ENCODE measurements at regions not wholly inside any gene's neighbourhood (a gene's known extent, or its start where the extent isn't known, plus 50 kb on each side); places are given as distances from the start of the nearest gene placed in this dataset.
"Not testable (repeated sequence)": the region's sequence is repeated elsewhere in the genome, so short reads cannot be mapped to it uniquely, and the experiment has no call there.

GRCh38 chrX:130467936-130468335 lies 66.1 kb downstream of the RBMX2 start:
- Histone ChIP-seq H3K36me3 (ENCODE audit: control insufficient read depth, insufficient read depth, low read length) (no peaks in the 10 kb centered on the region), H3K9ac (ENCODE audit: low read length) (no peak overlapping the region), H3K4me3 (ENCODE audit: low read depth, low read length) (no peak overlapping the region), H3K4me1 (ENCODE audit: control insufficient read depth, insufficient read depth, low read length) (no peaks in the 10 kb centered on the region), H3K27me3 (ENCODE audit: control insufficient read depth, insufficient read depth, low read length) (peaks cover 21% of the 10 kb centered on the region; the same call in 1 of the 2 replicates), H3K9me3 (ENCODE audit: control insufficient read depth, insufficient read depth, low read depth, low read length) (no peaks in the 10 kb centered on the region), H3K27ac (ENCODE audit: low read depth, low read length) (no peak overlapping the region)

- H3K4me1 ChIP-seq (ENCODE audit: control insufficient read depth, insufficient read depth, low read length) = no peaks in the 10 kb centered on the region
- no peaks in the 10 kb centered on the region for H3K9me3 ChIP-seq (ENCODE audit: control insufficient read depth, insufficient read depth, low read depth, low read length)
- no peak overlapping the region for H3K9ac ChIP-seq (ENCODE audit: low read length)
- H3K4me3 ChIP-seq (ENCODE audit: low read depth, low read length) = no peak overlapping the region
- no peaks in the 10 kb centered on the region for H3K36me3 ChIP-seq (ENCODE audit: control insufficient read depth, insufficient read depth, low read length)
- peaks cover 21% of the 10 kb centered on the region; the same call in 1 of the 2 replicates for H3K27me3 ChIP-seq (ENCODE audit: control insufficient read depth, insufficient read depth, low read length)
- no peak overlapping the region for H3K27ac ChIP-seq (ENCODE audit: low read depth, low read length)
These were observed 66.7 kb downstream of the RBMX2 start for GRCh38 chrX:130468395-130468923.

DNA sequence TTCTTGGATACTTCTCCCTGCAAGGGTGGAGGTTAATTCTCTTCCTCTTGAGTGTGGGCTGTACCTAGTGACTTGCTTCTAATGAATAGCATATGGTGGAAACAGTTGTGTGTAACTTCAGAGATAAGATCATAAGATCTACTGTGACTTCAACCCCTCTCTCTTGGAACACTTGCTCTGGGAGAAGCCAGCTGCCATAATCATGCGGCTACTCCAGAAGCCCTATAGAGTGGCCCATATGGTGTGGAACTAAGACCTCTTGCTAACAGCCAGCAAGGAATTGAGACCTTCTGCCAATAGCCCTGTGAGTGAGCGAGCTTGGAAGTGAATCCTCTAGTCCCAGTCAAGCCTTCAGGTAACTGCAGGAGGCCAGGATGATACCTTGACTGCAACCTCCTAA lies 81.1 kb downstream of the RBMX2 start:
- Histone ChIP-seq H3K4me3 (ENCODE audit: low read depth, low read length) (no peak overlapping the region), H3K9me3 (ENCODE audit: control insufficient read depth, insufficient read depth, low read depth, low read length) (no peaks in the 10 kb centered on the region), H3K27ac (ENCODE audit: low read depth, low read length) (no peak overlapping the region), H3K4me1 (ENCODE audit: control insufficient read depth, insufficient read depth, low read length) (no peaks in the 10 kb centered on the region), H3K9ac (ENCODE audit: low read length) (no peak overlapping the region), H3K27me3 (ENCODE audit: control insufficient read depth, insufficient read depth, low read length) (no peaks in the 10 kb centered on the region; the same call in 1 of the 2 replicates), H3K36me3 (ENCODE audit: control insufficient read depth, insufficient read depth, low read length) (no peaks in the 10 kb centered on the region)

DNA sequence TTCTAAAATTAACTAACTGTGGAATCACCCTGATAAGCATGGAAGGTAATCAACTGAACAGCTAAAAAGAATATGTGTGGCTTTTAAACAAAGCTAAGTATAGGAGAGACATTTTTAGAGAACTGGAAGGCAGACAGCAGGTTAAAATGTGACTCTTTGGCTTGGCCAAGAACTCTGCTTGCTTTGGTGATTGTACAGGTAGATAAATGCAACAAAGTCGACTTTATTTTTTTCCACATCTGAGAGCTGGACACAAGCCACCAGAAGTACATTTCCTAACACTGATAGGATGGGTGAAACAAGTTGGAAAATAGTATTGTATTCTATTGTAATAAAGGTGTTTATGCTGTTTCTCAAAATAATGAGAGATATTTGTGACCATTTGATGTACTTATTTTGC lies 84.1 kb downstream of the RBMX2 start:
- H3K27me3 ChIP-seq (ENCODE audit: control insufficient read depth, insufficient read depth, low read length) = peaks cover 10% of the 10 kb centered on the region; the same call in 1 of the 2 replicates

GRCh38 chrX:130495502-130495901 lies 93.7 kb downstream of the RBMX2 start:
- H3K4me3 ChIP-seq (ENCODE audit: low read depth, low read length); H3K36me3 ChIP-seq (ENCODE audit: control insufficient read depth, insufficient read depth, low read length); H3K9ac ChIP-seq (ENCODE audit: low read length); H3K4me1 ChIP-seq (ENCODE audit: control insufficient read depth, insufficient read depth, low read length); H3K27ac ChIP-seq (ENCODE audit: low read depth, low read length); H3K9me3 ChIP-seq (ENCODE audit: control insufficient read depth, insufficient read depth, low read depth, low read length): not testable (repeated sequence)
- H3K27me3 ChIP-seq (ENCODE audit: control insufficient read depth, insufficient read depth, low read length) = peaks cover 13% of the 10 kb centered on the region; the same call in 1 of the 2 replicates

More for the DNA sequence above, 84.1 kb downstream of the RBMX2 start:
- Histone ChIP-seq H3K9me3 (ENCODE audit: control insufficient read depth, insufficient read depth, low read depth, low read length) (no peaks in the 10 kb centered on the region), H3K9ac (ENCODE audit: low read length) (no peak overlapping the region), H3K4me3 (ENCODE audit: low read depth, low read length) (no peak overlapping the region), H3K27ac (ENCODE audit: low read depth, low read length) (no peak overlapping the region), H3K4me1 (ENCODE audit: control insufficient read depth, insufficient read depth, low read length) (no peaks in the 10 kb centered on the region), H3K36me3 (ENCODE audit: control insufficient read depth, insufficient read depth, low read length) (no peaks in the 10 kb centered on the region)

GRCh38 chrX:130497531-130497930 lies 95.7 kb downstream of the RBMX2 start:
- Histone ChIP-seq H3K27ac (ENCODE audit: low read depth, low read length) (no peak overlapping the region), H3K4me3 (ENCODE audit: low read depth, low read length) (no peak overlapping the region), H3K4me1 (ENCODE audit: control insufficient read depth, insufficient read depth, low read length) (no peaks in the 10 kb centered on the region), H3K9me3 (ENCODE audit: control insufficient read depth, insufficient read depth, low read depth, low read length) (no peaks in the 10 kb centered on the region), H3K27me3 (ENCODE audit: control insufficient read depth, insufficient read depth, low read length) (peaks cover 8% of the 10 kb centered on the region), H3K9ac (ENCODE audit: low read length) (no peak overlapping the region), H3K36me3 (ENCODE audit: control insufficient read depth, insufficient read depth, low read length) (no peaks in the 10 kb centered on the region)

DNA sequence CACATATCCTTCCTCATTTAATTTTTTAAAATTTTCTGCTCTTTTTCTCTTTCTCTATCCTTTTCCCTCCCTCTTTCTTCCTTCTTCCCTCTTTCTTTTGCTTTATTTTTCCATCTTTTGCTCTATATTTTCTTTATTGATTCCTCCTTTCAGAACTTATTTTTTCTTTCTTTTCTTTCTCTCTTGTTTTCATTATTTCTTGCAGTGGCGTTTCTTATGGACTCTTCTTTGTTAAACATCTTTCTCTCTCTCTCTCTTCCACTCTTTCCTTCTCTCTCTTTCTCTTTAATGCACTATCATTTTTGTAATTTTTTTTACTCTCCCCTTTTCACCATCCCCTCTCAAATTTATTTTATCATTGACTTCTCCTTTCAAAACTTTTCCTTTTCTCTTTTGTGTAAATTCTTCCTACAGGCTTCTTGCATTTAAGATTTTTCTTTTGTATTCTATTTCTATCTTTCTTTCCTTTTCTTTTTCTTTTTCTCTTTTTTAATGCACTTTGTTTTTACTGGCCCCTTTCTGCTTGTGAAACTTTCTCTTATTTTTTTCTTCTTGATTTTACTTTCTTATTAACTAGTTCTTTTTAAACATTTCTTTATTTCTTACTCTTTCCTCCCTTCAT lies 97.0 kb downstream of the RBMX2 start:
- Histone ChIP-seq H3K9ac (ENCODE audit: low read length) (no peak overlapping the region), H3K4me3 (ENCODE audit: low read depth, low read length) (no peak overlapping the region), H3K9me3 (ENCODE audit: control insufficient read depth, insufficient read depth, low read depth, low read length) (no peaks in the 10 kb centered on the region), H3K4me1 (ENCODE audit: control insufficient read depth, insufficient read depth, low read length) (no peaks in the 10 kb centered on the region), H3K27ac (ENCODE audit: low read depth, low read length) (no peak overlapping the region), H3K36me3 (ENCODE audit: control insufficient read depth, insufficient read depth, low read length) (no peaks in the 10 kb centered on the region), H3K27me3 (ENCODE audit: control insufficient read depth, insufficient read depth, low read length) (peaks cover 5% of the 10 kb centered on the region)

GRCh38 chrX:130502016-130502570 lies 100.3 kb downstream of the RBMX2 start:
- Histone ChIP-seq H3K4me1 (ENCODE audit: control insufficient read depth, insufficient read depth, low read length) (no peaks in the 10 kb centered on the region), H3K36me3 (ENCODE audit: control insufficient read depth, insufficient read depth, low read length) (no peaks in the 10 kb centered on the region), H3K4me3 (ENCODE audit: low read depth, low read length) (no peak overlapping the region), H3K27ac (ENCODE audit: low read depth, low read length) (no peak overlapping the region), H3K27me3 (ENCODE audit: control insufficient read depth, insufficient read depth, low read length) (peaks cover 9% of the 10 kb centered on the region), H3K9me3 (ENCODE audit: control insufficient read depth, insufficient read depth, low read depth, low read length) (no peaks in the 10 kb centered on the region), H3K9ac (ENCODE audit: low read length) (no peak overlapping the region)

GRCh38 chrX:130504019-130504418 lies 102.2 kb downstream of the RBMX2 start:
- H3K9ac ChIP-seq (ENCODE audit: low read length) = no peak overlapping the region
- peaks cover 9% of the 10 kb centered on the region for H3K27me3 ChIP-seq (ENCODE audit: control insufficient read depth, insufficient read depth, low read length)
- no peak overlapping the region for H3K4me3 ChIP-seq (ENCODE audit: low read depth, low read length)

DNA sequence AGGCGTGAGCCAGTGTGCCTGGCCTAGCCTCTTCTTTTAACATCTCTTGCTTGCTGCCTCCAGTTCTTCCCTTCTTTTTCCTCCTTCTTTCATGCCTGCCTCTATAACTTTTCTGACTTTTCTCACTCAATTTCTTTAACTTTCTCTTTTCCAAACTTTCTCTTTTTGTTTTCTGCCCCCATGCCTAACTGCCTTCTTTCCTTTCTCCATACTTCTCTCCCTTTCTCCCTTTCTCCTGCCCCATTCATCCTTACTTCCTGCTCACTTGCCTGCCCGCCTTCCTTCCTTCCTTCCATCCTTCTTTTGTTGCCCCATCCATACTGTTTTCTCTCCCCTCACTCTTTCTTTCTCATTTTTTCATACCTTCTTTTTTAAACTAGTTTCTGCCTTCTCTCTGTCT lies 105.2 kb downstream of the RBMX2 start:
- H3K9ac ChIP-seq (ENCODE audit: low read length) = no peak overlapping the region
- H3K27me3 ChIP-seq (ENCODE audit: control insufficient read depth, insufficient read depth, low read length) = peaks cover 4% of the 10 kb centered on the region
- no peaks in the 10 kb centered on the region for H3K9me3 ChIP-seq (ENCODE audit: control insufficient read depth, insufficient read depth, low read depth, low read length)
- H3K27ac ChIP-seq (ENCODE audit: low read depth, low read length) = no peak overlapping the region
- H3K4me1 ChIP-seq (ENCODE audit: control insufficient read depth, insufficient read depth, low read length) = no peaks in the 10 kb centered on the region
- no peaks in the 10 kb centered on the region for H3K36me3 ChIP-seq (ENCODE audit: control insufficient read depth, insufficient read depth, low read length)
- no peak overlapping the region for H3K4me3 ChIP-seq (ENCODE audit: low read depth, low read length)

More at GRCh38 chrX:130504019-130504418, 102.2 kb downstream of the RBMX2 start:
- no peaks in the 10 kb centered on the region for H3K4me1 ChIP-seq (ENCODE audit: control insufficient read depth, insufficient read depth, low read length)
- no peak overlapping the region for H3K27ac ChIP-seq (ENCODE audit: low read depth, low read length)
- H3K36me3 ChIP-seq (ENCODE audit: control insufficient read depth, insufficient read depth, low read length) = no peaks in the 10 kb centered on the region
- no peaks in the 10 kb centered on the region for H3K9me3 ChIP-seq (ENCODE audit: control insufficient read depth, insufficient read depth, low read depth, low read length)

- H3K4me3 ChIP-seq (ENCODE audit: low read depth, low read length); H3K36me3 ChIP-seq (ENCODE audit: control insufficient read depth, insufficient read depth, low read length); H3K9ac ChIP-seq (ENCODE audit: low read length); H3K4me1 ChIP-seq (ENCODE audit: control insufficient read depth, insufficient read depth, low read length); H3K27ac ChIP-seq (ENCODE audit: low read depth, low read length); H3K27me3 ChIP-seq (ENCODE audit: control insufficient read depth, insufficient read depth, low read length): not testable (repeated sequence)
- peaks cover 11% of the 10 kb centered on the region; the same call in 1 of the 2 replicates for H3K9me3 ChIP-seq (ENCODE audit: control insufficient read depth, insufficient read depth, low read depth, low read length)
These were observed 110.7 kb downstream of the RBMX2 start for GRCh38 chrX:130512534-130512933.
